ENCODE measurements at regions not wholly inside any gene's neighbourhood (a gene's known extent, or its start where the extent isn't known, plus 50 kb on each side); places are given as distances from the start of the nearest gene placed in this dataset.

DNA sequence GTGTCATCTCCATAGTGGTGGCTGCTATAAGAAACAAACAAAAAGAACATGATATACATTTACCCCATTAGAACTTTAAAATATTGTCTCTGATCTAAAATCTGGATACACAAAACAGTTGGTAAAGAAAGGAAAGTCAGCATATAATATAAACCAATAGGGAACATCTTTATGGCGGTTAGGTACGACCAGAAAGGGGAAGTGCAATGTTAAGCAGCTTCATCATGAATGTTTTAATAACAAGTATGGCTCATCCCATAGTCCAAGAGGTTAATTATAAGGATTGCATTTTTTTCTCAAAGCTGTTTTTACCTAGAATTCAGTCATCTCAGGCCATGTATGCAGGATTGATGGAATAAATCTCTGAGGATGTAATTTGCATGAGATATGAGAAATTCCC is 1869.7 kb downstream of the PCDH7 start:
- no peak for TF ChIP-seq EP300 (IDR thresholded peaks at IDR 0.05)
- no peak for TF ChIP-seq POLR2A (IDR thresholded peaks at IDR 0.05)
- TF ChIP-seq, protein P1, sequence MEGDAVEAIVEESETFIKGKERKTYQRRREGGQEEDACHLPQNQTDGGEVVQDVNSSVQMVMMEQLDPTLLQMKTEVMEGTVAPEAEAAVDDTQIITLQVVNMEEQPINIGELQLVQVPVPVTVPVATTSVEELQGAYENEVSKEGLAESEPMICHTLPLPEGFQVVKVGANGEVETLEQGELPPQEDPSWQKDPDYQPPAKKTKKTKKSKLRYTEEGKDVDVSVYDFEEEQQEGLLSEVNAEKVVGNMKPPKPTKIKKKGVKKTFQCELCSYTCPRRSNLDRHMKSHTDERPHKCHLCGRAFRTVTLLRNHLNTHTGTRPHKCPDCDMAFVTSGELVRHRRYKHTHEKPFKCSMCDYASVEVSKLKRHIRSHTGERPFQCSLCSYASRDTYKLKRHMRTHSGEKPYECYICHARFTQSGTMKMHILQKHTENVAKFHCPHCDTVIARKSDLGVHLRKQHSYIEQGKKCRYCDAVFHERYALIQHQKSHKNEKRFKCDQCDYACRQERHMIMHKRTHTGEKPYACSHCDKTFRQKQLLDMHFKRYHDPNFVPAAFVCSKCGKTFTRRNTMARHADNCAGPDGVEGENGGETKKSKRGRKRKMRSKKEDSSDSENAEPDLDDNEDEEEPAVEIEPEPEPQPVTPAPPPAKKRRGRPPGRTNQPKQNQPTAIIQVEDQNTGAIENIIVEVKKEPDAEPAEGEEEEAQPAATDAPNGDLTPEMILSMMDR (IDR thresholded peaks at IDR 0.05), result no peak
- Histone ChIP-seq H3K27me3 (no peaks in the 10 kb centered on the region), H3K27ac (no peak overlapping the region), H3K9me3 (no peaks in the 10 kb centered on the region), H3K4me3 (no peak overlapping the region), H3K36me3 (no peaks in the 10 kb centered on the region), H3K4me1 (no peaks in the 10 kb centered on the region)
- 75 to 79% methylated on average over 2 of the region's 2 CpGs for WGBS, 2 donors
- DNase-seq (ENCODE audit: low spot score in 2 of 2), result no peak

DNA sequence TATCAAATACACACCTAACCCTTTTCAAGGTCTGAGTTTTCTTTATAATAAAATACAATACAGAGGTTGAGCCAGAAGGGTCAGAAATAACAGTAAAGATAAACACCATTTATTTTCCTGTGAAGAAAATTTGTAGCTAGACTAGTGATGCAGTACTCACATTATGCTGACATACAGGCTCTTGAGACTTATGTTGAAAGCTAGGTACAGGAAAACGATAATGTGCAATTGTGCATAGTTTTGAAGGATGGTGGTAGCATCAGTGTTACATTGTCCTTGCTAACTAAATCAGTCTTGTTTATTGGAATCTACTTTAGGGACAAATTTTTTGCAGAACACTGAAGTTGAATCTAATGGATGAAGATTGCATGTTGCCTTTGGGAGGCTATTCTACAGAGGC is 1877.2 kb downstream of the PCDH7 start:
- H3K27me3 ChIP-seq, result no peaks in the 10 kb centered on the region
- TF ChIP-seq, protein P1 (IDR thresholded peaks at IDR 0.05), result no peak
- no peak for TF ChIP-seq POLR2A (IDR thresholded peaks at IDR 0.05)
- TF ChIP-seq EP300 (IDR thresholded peaks at IDR 0.05), result no peak
- H3K27ac ChIP-seq, result no peak overlapping the region
- no peaks in the 10 kb centered on the region for H3K9me3 ChIP-seq
- no peak overlapping the region for H3K4me3 ChIP-seq
- no peaks in the 10 kb centered on the region for H3K4me1 ChIP-seq
- no peaks in the 10 kb centered on the region for H3K36me3 ChIP-seq
- DNase-seq (ENCODE audit: low spot score in 2 of 2), result no peak
- 80 to 93% methylated on average over 1 of the region's 1 CpG for WGBS, 2 donors

DNA sequence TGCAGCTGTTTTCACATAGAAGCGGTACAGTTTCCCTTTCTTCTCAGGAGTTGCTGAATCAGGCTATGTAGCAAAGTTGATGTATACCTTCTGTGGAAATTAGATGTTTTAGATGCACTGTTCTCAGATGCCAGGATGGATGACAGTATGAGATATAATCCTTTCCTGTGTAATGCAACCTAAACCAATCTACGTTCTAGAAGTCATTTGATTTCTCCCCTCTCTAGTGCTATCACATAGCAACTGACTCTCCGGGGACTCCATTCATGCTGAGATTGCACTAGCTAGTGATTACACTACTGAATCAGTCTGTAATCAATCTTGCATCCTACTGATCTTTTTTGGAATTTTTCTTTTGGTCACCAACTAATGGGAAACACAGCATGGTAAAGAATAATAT is 1881.7 kb downstream of the PCDH7 start:
- no peak for DNase-seq (ENCODE audit: low spot score in 2 of 2)
- no peaks in the 10 kb centered on the region for H3K27me3 ChIP-seq
- no peak overlapping the region for H3K27ac ChIP-seq
- no peaks in the 10 kb centered on the region for H3K9me3 ChIP-seq
- no peaks in the 10 kb centered on the region for H3K4me1 ChIP-seq
- TF ChIP-seq, protein P1 (IDR thresholded peaks at IDR 0.05), result no peak
- TF ChIP-seq EP300 (IDR thresholded peaks at IDR 0.05), result no peak
- TF ChIP-seq POLR2A (IDR thresholded peaks at IDR 0.05), result no peak
- no peaks in the 10 kb centered on the region for H3K36me3 ChIP-seq
- 64 to 73% methylated on average over 3 of the region's 3 CpGs for WGBS, 2 donors
- no peak overlapping the region for H3K4me3 ChIP-seq

DNA sequence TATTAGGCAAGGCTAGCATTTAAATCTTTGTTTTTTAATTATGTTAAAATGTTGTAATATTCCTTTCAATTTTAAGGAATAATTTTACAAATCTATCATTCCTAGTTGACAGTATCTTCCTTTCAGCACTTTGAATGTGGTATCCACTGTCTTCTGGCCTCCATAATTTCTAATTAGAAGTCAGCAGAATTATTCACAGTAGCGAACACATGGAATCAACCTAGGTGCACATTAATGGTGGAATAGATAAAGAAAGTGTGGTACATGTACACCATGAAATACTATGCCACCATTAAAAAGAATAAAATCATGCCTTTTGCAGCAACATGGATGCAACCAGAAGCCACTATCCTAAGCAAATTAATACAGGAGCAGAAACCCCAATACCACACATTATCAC is 1887.8 kb downstream of the PCDH7 start:
- H3K9me3 ChIP-seq, result peaks cover 0 to 19% (median 1%) of the 10 kb centered on the region in 4 donors
- H3K4me1 ChIP-seq, result no peaks in the 10 kb centered on the region
- H3K27ac ChIP-seq, result no peak overlapping the region
- TF ChIP-seq POLR2A (IDR thresholded peaks at IDR 0.05), result no peak
- TF ChIP-seq, protein P1 (IDR thresholded peaks at IDR 0.05), result no peak
- no peak for TF ChIP-seq EP300 (IDR thresholded peaks at IDR 0.05)
- WGBS, 2 donors, result 91 to 97% methylated on average over 1 of the region's 1 CpG
- no peak overlapping the region for H3K4me3 ChIP-seq
- no peaks in the 10 kb centered on the region for H3K36me3 ChIP-seq
- no peak for DNase-seq (ENCODE audit: low spot score in 2 of 2)
- no peaks in the 10 kb centered on the region for H3K27me3 ChIP-seq

DNA sequence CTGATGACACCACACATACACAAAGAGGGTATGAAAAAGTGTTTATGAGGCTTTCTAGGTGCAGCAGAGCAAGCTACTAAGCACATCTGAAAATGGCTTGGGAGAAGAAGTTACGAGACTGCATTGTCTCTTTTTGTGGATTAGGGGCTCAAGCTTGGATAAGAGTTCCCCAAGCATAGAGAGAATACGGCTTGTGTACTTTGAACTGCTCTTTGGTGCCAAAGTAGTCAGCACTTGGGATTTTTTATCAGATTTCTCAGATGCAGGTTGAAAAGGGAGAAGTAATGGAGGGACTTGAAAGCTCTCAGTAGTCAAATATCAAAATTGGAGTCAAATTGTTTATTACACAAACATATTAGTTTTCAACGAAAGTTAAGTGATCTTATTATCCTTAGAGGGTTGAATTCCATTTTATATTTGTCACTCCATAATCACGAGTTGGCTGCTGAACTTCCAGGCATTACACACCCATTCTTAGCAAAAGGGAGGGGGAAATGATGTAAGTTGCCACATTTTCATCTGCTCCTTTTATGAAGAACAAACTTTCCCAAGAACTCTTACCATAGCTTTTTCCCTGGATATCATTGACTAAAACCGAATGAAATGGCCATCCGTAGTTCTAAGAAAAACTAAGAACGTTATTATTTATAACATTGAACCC is 1904.9 kb downstream of the PCDH7 start:
- H3K27me3 ChIP-seq, result no peaks in the 10 kb centered on the region
- no peak for DNase-seq (ENCODE audit: low spot score in 2 of 2)
- no peaks in the 10 kb centered on the region for H3K4me1 ChIP-seq
- H3K27ac ChIP-seq, result no peak overlapping the region
- 70 to 76% methylated on average over 7 of the region's 7 CpGs for WGBS, 2 donors
- TF ChIP-seq EP300 (IDR thresholded peaks at IDR 0.05) (no peak), POLR2A (IDR thresholded peaks at IDR 0.05) (no peak)
- TF ChIP-seq, protein P1 (IDR thresholded peaks at IDR 0.05), result no peak
- H3K4me3 ChIP-seq, result no peak overlapping the region
- no peaks in the 10 kb centered on the region for H3K36me3 ChIP-seq
- peaks cover 0 to 18% (median 3%) of the 10 kb centered on the region in 4 donors for H3K9me3 ChIP-seq
